ENCODE measurements at regions not wholly inside any gene's neighbourhood (a gene's known extent, or its start where the extent isn't known, plus 50 kb on each side); places are given as distances from the start of the nearest gene placed in this dataset.

DNA sequence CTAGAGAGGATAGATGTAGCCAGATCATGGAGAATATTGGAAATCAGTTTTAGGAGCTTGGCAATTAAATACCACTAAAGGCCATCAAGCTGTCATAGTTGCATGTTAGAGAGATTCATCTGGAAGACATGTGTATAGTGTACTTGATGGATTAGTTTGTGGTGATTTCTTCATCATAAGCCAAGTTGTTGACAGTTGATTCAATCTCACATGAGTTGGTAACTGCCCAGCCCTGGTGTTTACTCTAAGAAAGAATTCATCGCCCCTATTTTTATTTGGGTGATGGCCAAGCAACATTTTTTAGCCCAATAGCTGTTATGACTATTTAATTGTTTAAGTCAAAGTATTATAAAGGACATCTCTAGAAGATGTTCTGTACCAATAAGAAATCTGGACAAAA, 737.6 kb downstream of the PLA2G4A start:
- TF ChIP-seq, protein P1, sequence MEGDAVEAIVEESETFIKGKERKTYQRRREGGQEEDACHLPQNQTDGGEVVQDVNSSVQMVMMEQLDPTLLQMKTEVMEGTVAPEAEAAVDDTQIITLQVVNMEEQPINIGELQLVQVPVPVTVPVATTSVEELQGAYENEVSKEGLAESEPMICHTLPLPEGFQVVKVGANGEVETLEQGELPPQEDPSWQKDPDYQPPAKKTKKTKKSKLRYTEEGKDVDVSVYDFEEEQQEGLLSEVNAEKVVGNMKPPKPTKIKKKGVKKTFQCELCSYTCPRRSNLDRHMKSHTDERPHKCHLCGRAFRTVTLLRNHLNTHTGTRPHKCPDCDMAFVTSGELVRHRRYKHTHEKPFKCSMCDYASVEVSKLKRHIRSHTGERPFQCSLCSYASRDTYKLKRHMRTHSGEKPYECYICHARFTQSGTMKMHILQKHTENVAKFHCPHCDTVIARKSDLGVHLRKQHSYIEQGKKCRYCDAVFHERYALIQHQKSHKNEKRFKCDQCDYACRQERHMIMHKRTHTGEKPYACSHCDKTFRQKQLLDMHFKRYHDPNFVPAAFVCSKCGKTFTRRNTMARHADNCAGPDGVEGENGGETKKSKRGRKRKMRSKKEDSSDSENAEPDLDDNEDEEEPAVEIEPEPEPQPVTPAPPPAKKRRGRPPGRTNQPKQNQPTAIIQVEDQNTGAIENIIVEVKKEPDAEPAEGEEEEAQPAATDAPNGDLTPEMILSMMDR (IDR thresholded peaks at IDR 0.05): no peak
- no peak for TF ChIP-seq POLR2AphosphoS5 (IDR thresholded peaks at IDR 0.05)
- no peak for TF ChIP-seq POLR2A (IDR thresholded peaks at IDR 0.05)
- no peak for TF ChIP-seq EP300 (IDR thresholded peaks at IDR 0.05)

All from sigmoid colon (tissue), 4 donors.